NCI-H187 treated with DMSO at 0.1 percent for 48 hours (cell line): ENCODE measurements at regions not wholly inside any gene's neighbourhood (a gene's known extent, or its start where the extent isn't known, plus 50 kb on each side); places are given as distances from the start of the nearest gene placed in this dataset.

Experiments
- DNase-seq: peaks from one replicate; lab custom pipeline; 2025; lab: John Stamatoyannopoulos, UW

DNA sequence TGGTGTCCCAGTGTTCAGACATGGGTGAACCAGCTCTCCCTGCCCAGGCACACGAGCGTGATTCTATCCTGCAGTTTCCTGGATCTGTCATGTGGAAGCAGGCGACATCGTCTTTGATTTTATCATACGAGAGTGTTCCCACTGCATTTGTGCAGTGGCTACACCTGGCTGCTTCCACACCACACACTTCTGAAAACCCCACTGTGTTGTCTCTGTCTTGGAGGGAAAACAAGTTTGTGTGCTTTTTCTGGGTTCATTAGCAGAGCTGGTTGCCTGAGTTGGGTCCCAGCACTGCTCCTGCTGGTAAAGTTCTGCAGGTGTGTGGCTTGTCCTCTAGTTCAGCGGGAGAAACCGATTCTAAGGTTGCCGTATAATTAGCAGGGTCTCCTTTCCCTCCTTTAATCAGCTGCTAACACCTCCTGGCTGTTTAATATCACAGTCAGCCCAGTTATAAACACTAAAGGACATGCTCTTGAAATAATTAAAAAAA is 58.5 kb upstream of the TWIST2 start:
- no peak for DNase-seq

DNA sequence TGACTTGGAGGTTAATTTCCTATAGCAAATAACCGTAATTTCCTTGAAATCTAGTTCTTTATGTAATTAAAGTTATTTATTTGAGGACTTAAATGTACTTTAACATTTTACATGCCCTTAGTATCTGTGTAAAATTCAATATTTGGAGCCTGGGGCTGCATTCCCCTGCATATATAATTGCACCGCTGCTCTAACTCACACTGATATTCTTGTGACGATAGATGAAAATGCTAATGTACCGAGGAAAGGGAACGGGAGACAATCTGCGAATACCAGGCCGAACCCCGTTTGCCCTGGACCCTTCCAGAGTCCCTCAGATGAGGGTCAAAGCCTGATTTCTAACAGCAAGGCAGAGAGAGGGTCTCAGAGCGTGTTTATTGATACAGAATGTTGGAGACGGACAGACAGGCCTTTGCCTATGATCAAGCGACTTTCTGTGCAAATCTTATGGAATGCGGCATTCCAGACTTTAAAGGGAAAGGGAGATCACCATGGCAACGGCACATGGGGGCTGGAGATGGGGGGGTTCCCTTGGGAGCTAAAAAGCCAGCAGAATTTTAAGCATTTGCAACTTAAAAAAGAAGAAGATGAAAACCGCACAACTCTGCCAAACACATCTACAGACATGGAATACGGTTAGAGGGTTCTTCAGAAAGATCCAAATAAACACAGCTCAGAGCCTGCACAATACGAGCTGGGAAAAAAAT is 57.6 kb upstream of the TWIST2 start:
- no peak for DNase-seq

DNA sequence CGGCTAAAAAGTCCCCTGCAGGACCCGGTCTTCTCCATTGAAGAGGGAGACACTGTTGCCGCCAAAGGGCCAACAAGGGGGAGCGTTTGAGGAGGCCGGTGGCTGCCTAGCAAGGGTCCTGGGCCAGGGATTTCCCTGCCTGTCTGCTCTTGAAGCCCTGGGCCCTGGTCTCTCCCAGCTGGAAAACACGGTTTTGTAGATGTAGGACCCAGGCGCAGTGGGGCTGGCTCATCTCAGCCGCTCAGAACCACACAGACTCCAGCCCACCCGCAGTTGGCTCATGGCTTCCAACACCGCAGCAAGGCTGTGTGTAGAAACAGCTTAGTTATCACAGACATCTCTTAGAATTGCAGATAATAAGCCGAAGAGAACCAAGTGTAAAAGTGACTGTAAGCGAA is 57.1 kb upstream of the TWIST2 start:
- DNase-seq = no peak

DNA sequence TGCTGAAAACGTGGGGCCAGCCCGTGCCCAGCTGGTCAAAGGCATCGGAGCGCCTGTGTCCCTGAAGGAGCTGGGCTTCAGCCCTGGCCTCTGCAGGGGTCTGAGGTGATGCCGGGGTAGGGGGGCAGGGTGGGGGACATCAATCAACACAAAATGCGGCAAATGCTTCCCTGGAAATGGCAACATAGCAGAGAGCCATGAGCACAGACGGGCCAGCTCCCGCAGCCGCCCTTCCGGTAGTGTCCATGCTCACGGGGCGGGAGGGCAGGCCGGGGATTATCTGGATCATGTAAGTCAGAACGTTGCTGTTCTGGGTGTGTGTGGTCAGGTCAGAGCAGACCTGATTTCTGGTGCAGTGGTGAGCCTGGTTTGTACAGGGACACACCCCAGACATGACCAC is 56.5 kb upstream of the TWIST2 start:
- DNase-seq = no peak

DNA sequence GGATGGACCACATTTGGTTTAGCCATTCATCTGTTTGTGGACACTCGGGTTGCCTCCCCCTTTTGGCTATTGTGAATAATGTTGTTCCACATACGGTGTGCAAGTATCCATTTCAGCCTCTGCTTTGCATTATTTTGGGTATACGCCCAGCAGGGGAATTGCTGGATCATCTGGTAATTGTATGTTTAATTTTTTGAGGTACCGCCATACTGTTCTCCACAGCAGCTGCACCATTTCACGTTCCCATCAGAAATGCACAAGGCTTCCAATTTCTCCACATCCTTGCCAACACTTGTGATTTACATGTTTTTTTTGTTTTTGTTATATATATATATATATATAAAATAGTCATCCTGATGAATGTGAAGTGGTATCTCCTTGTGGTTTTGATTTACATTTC is 54.6 kb upstream of the TWIST2 start:
- DNase-seq = no peak

DNA sequence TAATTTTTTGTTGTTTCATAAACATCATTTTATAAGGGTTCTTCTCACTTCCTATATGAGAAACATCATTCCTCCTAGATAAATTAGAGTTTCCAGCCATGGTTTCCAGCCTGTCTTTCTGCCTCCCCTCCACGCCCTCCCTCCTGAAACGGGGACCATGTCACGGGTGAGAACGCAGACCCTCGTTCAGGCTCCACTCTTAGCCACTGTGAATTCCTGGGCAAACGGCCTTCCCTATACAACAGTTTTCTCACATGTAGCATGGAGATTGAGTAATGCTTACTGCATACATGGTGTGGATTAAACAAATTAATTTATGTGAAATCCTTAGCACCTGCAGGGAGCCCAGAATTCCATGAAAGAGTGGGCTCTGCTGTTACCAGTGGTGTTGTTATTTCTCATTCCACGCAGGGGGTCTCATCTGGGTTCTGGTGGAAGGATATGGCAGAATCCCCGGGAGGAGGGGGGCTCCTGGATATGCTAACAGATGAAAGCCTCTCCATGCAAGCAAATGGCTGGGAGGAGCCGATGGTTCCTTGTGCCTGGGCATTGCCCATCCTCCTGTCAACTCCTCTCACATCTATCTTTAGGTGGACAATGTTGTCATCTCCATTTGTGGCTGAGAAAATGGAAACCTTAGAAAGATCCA is 54.0 kb upstream of the TWIST2 start:
- DNase-seq = no peak

DNA sequence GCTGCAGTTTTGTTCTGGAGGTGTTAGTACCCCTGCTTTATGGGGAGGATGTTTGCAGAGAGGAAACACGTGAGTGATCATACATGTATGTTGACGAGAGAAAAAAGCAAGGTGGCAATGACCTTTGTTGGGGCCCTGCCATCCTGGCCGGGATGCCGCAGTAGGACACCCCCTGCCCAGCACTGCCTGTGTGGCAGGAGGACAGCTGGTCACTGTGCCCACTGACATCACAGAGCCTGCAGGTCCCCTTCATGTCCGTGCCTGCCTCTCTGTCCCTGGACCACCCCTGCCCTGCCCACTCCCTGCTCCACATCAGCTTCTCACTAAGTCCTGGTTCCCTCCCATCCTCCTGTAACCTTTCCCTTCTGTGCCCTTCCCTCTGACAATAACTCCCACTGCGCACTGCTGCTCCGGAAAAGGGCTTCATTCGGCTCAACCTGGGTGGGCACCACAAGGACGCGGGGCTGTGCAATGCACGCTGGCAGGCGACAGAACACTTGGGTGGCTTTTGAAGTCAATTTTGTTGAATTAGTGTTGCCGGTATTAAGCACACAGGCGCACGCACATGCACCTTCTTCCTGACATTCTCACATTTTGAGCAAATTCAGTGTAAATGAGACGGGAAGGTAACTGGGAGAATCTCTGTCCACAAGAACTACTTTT is 51.5 kb upstream of the TWIST2 start:
- DNase-seq = no peak

DNA sequence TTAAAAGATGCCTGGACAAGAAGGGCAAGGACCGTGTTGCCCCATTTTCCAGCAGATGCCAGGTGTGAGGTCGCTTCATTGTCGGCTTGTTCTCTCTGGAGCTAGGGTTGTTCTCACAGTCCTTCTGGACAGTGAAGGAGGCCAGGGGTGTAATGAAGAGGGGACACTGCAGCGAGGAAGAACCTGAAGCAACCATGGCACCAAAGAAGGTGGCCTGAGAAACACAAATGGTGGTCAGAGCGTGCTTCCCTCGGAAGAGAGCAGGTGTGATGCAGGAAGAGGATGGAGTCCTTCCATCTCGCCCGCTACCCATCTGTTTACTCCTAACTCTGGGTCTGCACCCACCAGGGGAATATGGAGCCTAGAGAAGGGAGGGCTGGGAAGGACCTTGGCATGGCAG is 50.3 kb upstream of the TWIST2 start:
- DNase-seq = no peak
